GM23248 (cell line): ENCODE measurements at regions not wholly inside any gene's neighbourhood (a gene's known extent, or its start where the extent isn't known, plus 50 kb on each side); places are given as distances from the start of the nearest gene placed in this dataset.

Experiments
- DNase-seq: peaks from one replicate; pipeline ENCODE4 v3.0.0-alpha.2; 2015
- H2AFZ ChIP-seq: fragments of 200-600 bp; sonication (generic); 2 replicates; pipeline ENCODE4 v1.6.1; 2016; ENCODE audit warnings: antibody characterized with exemption
- H3F3A ChIP-seq: fragments of 200-600 bp; sonication (generic); 2 replicates; pipeline ENCODE4 v1.6.1; 2016; ENCODE audit warnings: mild to moderate bottlenecking, antibody characterized with exemption, mixed run types; ENCODE audit not compliant: insufficient read depth
- H3K27ac ChIP-seq: fragments of 200-600 bp; sonication (generic); 2 replicates; pipeline ENCODE4 v1.5.1; 2016; ENCODE audit warnings: mild to moderate bottlenecking
- H3K27me3 ChIP-seq: fragments of 200-600 bp; sonication (generic); replicated peaks from 2 replicates; pipeline ENCODE4 v1.6.1; 2016; ENCODE audit warnings: mild to moderate bottlenecking; ENCODE audit not compliant: insufficient read depth
- H3K36me3 ChIP-seq: fragments of 200-600 bp; sonication (generic); 2 replicates; pipeline ENCODE4 v1.6.1; 2016; ENCODE audit warnings: low read depth, mild to moderate bottlenecking
- H3K4me1 ChIP-seq: fragments of 200-600 bp; sonication (generic); 2 replicates; pipeline ENCODE4 v1.6.1; 2016; ENCODE audit warnings: mild to moderate bottlenecking; ENCODE audit not compliant: insufficient read depth
- H3K4me2 ChIP-seq: fragments of 200-600 bp; sonication (generic); one replicate; pipeline ENCODE4 v1.6.1; 2016; ENCODE audit warnings: mild to moderate bottlenecking; ENCODE audit not compliant: unreplicated experiment
- H3K4me3 ChIP-seq: fragments of 200-600 bp; sonication (generic); 2 replicates; pipeline ENCODE4 v1.5.1; 2016; ENCODE audit warnings: mild to moderate bottlenecking
- H3K79me2 ChIP-seq: fragments of 200-600 bp; sonication (generic); 2 replicates; pipeline ENCODE4 v1.6.1; 2016; ENCODE audit warnings: mild to moderate bottlenecking; ENCODE audit not compliant: insufficient read depth
- H3K9ac ChIP-seq: fragments of 200-600 bp; sonication (generic); 2 replicates; pipeline ENCODE4 v1.6.1; 2016; ENCODE audit warnings: mild to moderate bottlenecking
- H3K9me2 ChIP-seq: fragments of 200-600 bp; sonication (generic); 2 replicates; pipeline ENCODE4 v1.6.1; 2016; ENCODE audit warnings: mixed run types, mild to moderate bottlenecking, moderate library complexity; ENCODE audit not compliant: insufficient read depth
- H3K9me3 ChIP-seq: fragments of 200-600 bp; sonication (generic); one replicate; pipeline ENCODE4 v1.6.1; 2017; ENCODE audit warnings: low read depth
- H4K20me1 ChIP-seq: fragments of 200-600 bp; sonication (generic); 2 replicates; pipeline ENCODE4 v1.6.0; 2016; ENCODE audit not compliant: insufficient read depth
- EZH2 ChIP-seq: fragments of 200-600 bp; sonication (generic); IDR thresholded peaks from 2 replicates; pipeline ENCODE4 v1.6.1; 2018; ENCODE audit warnings: antibody characterized with exemption, mild to moderate bottlenecking; ENCODE audit not compliant: insufficient read depth, poor library complexity, severe bottlenecking
- EZH2phosphoT487 ChIP-seq: fragments of 200-600 bp; sonication (generic); IDR thresholded peaks from 2 replicates; pipeline ENCODE4 v1.6.1; 2018; ENCODE audit warnings: antibody characterized with exemption, moderate library complexity, mild to moderate bottlenecking, low read depth; ENCODE audit not compliant: insufficient read depth
- WGBS, 2 experiments: methylation state at CpG; one replicate each; pipeline ENCODE4 v1.1.6; 2015 to 2017; ENCODE audit warnings: low lambda C conversion rate in 2 of 2, low coverage in 1 of 2; ENCODE audit errors: missing lambda C conversion rate in 2 of 2; 5-methylcytosine and 5-hydroxymethylcytosine counted together
- in situ Hi-C: fragments of 300-500 bp; cut with MboI; formaldehyde crosslinking; loops from 2 replicates; pipeline ENCODE4 v1.15.0; 2020

DNA sequence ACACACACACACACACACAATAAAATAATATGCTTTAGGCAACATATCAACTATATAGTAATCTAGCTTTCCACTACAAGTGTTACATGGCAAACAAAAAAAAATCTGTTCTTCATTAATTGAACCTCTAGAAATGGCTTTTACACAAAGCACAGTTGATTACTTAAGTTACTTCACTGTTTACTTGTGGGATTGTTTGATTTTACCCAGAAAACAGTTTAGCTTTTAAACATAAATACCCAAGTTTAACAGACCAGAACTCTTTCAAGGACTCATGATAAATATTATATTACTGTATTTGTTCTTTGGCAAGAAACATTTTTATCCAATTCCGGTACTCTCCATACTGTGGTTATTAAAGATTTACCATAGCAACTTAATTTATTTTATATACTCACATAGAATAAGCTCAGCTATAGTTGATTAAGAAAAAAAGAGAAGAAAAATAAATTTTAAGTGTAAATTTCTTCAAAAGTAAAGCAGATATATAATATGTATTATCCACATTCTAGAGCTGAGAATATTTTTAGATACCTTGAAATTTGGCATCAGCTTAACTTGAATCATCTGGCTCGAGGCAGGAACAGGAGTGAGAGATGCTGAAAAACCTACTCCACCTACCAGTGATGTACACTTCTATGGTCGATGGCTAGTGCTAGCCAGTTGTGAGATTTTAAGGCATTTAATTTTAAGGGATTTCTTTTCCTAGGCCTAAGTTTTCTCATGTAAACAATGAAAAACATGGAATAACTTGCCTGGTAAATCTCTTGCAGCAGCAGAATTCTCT, 126.0 kb downstream of the BTG1 start:
- H2AFZ ChIP-seq: no peak overlapping the region
- no peaks in the 10 kb centered on the region for H3K79me2 ChIP-seq
- TF ChIP-seq EZH2phosphoT487 (no peak), EZH2 (no peak)
- no peaks in the 10 kb centered on the region for H3K27me3 ChIP-seq
- H3K9me3 ChIP-seq: no peaks in the 10 kb centered on the region
- no peaks in the 10 kb centered on the region for H3F3A ChIP-seq
- H3K4me3 ChIP-seq: no peak overlapping the region
- WGBS, 2 experiments: 87 to 88% methylated on average over 3 of the region's 3 CpGs
- no peak overlapping the region for H3K27ac ChIP-seq
- no peak for DNase-seq
- no peaks in the 10 kb centered on the region for H4K20me1 ChIP-seq
- H3K9me2 ChIP-seq: no peaks in the 10 kb centered on the region
- H3K4me2 ChIP-seq: no peak overlapping the region
- no peaks in the 10 kb centered on the region for H3K36me3 ChIP-seq
- no peaks in the 10 kb centered on the region for H3K4me1 ChIP-seq
- H3K9ac ChIP-seq: no peak overlapping the region
- in situ Hi-C loops: no loop called here

DNA sequence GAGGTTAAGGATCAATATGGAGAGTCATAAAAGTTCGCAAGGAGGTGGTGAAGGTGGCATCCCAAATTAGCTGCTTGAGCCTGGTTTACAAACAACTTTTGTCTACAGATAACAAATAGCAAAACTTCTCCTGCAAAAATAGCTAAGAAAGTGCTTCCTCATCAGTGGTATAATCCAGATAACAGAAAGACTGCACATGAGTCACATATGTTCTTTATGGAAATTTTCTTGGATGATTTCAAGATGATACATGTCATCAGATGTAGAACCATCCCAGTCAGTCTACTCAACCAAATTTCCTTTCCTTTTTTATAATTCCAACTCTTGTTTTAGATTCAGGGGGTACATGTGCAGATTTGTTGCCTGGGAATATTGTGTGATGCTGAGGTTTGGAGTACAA, 133.0 kb downstream of the BTG1 start:
- Histone ChIP-seq H3K27me3 (no peaks in the 10 kb centered on the region), H2AFZ (no peak overlapping the region), H3K4me2 (no peak overlapping the region), H3K4me3 (no peak overlapping the region), H4K20me1 (no peaks in the 10 kb centered on the region), H3K79me2 (no peaks in the 10 kb centered on the region), H3K9me3 (no peaks in the 10 kb centered on the region), H3K36me3 (no peaks in the 10 kb centered on the region), H3K9ac (no peak overlapping the region), H3K27ac (no peak overlapping the region), H3K9me2 (no peaks in the 10 kb centered on the region), H3K4me1 (no peaks in the 10 kb centered on the region), H3F3A (no peaks in the 10 kb centered on the region)
- DNase-seq: no peak
- in situ Hi-C loops: no loop called here
- WGBS, 2 experiments: 83 to 96% methylated on average over 1 of the region's 1 CpG
- TF ChIP-seq EZH2 (no peak), EZH2phosphoT487 (no peak)

DNA sequence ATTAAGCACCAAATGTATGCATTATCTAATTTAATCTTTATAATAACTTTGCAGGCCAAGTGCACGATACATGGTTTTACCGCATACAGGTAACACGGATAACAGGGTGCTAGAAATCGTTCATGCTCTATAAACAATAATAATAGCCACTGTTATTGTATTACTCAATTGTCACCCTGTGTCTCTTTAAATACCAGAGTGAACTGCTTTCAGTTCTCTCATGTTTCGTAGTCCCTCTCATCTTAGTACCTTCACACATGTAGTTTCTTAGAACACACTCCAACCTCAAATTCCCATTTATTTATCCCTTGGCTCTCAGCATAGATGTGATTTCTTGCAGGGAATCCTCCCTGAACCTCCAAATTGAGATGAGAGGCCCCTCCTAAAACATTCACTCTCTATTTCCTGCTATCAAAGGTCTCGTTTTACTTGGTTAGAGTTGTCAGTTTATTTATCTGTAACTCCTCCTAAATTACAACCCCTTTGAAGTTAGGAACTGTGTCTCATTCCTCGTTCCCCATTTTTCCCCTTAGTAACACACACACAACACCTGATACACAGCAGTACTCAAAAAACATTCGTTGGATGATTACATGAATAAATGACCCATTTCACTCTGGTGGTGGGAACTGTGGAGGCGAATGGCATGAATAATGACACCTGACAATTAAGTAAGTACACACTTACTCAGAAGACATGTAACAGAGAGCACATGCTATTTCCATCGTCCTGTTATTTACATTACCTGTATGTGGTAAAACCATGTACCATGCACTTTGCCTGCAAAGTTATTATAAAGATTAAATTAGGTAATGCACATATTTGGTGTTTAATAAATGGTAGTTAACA, 134.6 kb downstream of the BTG1 start:
- H4K20me1 ChIP-seq: no peaks in the 10 kb centered on the region
- no peak overlapping the region for H3K4me3 ChIP-seq
- no peaks in the 10 kb centered on the region for H3K79me2 ChIP-seq
- no peaks in the 10 kb centered on the region for H3K9me3 ChIP-seq
- H3K4me2 ChIP-seq: no peak overlapping the region
- H3F3A ChIP-seq: no peaks in the 10 kb centered on the region
- 90 to 93% methylated on average over 10 of the region's 10 CpGs for WGBS, 2 experiments
- no peaks in the 10 kb centered on the region for H3K36me3 ChIP-seq
- no peak overlapping the region for H3K27ac ChIP-seq
- in situ Hi-C loops: no loop called here
- no peak for TF ChIP-seq EZH2
- no peak for TF ChIP-seq EZH2phosphoT487
- no peaks in the 10 kb centered on the region for H3K4me1 ChIP-seq
- no peak overlapping the region for H3K9ac ChIP-seq
- no peak for DNase-seq
- no peaks in the 10 kb centered on the region for H3K27me3 ChIP-seq
- H3K9me2 ChIP-seq: no peaks in the 10 kb centered on the region
- H2AFZ ChIP-seq: no peak overlapping the region

DNA sequence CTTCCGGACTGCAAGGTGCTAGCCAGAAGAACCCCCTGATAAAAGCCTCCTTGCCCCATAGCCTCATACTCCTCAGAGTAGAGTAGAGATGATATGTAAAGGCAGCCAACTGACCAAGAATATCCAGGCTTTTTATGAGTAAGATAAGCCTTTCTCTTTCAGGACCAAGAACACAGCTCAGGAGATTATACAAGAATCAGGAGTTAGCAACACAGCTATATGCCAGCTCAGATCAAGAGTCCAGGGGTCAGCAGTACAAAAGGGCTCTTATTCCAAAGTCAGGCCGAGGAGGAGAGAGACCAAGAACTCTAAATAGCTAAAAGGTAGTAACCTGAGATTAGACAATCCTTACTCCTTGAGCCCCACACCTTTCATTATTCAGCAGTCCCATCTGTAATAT, 135.3 kb downstream of the BTG1 start:
- H3K27ac ChIP-seq: no peak overlapping the region
- 75 to 85% methylated on average over 2 of the region's 2 CpGs for WGBS, 2 experiments
- no peak overlapping the region for H3K4me2 ChIP-seq
- H4K20me1 ChIP-seq: no peaks in the 10 kb centered on the region
- no peak overlapping the region for H2AFZ ChIP-seq
- no peak for DNase-seq
- no peak overlapping the region for H3K4me3 ChIP-seq
- no peaks in the 10 kb centered on the region for H3K27me3 ChIP-seq
- H3K4me1 ChIP-seq: no peaks in the 10 kb centered on the region
- H3K9me3 ChIP-seq: no peaks in the 10 kb centered on the region
- H3K36me3 ChIP-seq: no peaks in the 10 kb centered on the region
- no peaks in the 10 kb centered on the region for H3K79me2 ChIP-seq
- H3F3A ChIP-seq: no peaks in the 10 kb centered on the region
- no peak overlapping the region for H3K9ac ChIP-seq
- in situ Hi-C loops: no loop called here
- H3K9me2 ChIP-seq: no peaks in the 10 kb centered on the region
- no peak for TF ChIP-seq EZH2phosphoT487
- no peak for TF ChIP-seq EZH2
